ENCODE measurements at regions not wholly inside any gene's neighbourhood (a gene's known extent, or its start where the extent isn't known, plus 50 kb on each side); places are given as distances from the start of the nearest gene placed in this dataset.
"Not testable (repeated sequence)": the region's sequence is repeated elsewhere in the genome, so short reads cannot be mapped to it uniquely, and the experiment has no call there.

GRCh38 chr3:99356696-99357095 is 281.7 kb upstream of the COL8A1 start:
- no peak for DNase-seq

DNA sequence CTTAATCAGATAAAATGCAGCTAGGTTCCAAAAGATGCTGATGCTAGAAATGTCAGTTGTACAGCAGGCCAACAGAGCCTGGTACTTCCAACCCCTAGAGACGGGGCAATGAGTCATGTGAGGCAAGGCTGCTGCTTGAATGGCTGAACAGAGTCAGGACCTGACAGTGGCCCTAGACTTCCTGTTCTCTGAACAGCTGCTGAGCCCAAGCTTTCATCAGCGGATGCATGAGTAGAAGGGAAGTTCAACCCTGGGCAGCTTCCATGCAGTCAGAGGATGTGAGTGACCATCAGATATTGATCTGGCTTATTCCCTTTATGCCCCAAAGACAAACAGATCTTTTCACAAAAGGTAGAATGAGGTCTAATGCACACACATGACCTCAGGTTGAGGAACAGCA is 282.9 kb upstream of the COL8A1 start:
- DNase-seq, result no peak

DNA sequence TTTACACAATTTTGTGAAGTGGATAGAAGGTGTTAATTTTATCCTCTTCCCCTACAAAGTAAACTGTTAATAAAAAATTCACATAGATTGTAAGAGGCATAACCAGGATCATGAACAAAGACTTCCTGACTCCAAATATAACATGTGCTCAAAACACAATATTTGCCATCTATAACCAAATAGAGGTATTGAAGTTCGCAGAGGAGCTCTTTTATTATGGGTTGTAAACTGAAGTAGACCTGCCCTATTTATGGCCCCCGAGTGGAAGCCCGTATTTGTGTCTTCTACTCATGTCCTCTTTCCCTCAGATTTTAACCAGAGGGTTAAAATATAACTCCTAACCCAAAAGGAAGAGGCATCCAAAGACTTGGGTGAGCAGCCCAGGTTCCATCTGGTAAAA is 285.6 kb upstream of the COL8A1 start:
- no peak for DNase-seq

DNA sequence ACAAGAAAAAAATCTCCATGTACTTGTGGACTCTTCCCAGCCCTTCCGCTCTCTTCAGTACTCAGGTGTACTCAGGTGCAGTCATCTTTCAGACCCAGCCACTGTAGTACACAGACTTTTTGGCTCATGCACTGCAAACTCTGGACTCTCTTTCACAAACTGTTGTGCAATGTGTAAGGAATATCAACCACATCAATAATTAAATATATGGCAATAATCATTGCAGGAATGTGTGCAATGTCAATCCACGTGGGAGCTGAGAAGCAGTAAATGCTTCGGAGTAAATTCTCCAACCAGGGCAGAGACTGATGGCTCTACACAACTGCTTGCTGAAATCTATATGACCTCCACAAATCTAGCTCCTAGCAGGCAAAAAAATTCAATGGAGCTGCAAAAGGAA is 287.3 kb upstream of the COL8A1 start:
- DNase-seq, result no peak

DNA sequence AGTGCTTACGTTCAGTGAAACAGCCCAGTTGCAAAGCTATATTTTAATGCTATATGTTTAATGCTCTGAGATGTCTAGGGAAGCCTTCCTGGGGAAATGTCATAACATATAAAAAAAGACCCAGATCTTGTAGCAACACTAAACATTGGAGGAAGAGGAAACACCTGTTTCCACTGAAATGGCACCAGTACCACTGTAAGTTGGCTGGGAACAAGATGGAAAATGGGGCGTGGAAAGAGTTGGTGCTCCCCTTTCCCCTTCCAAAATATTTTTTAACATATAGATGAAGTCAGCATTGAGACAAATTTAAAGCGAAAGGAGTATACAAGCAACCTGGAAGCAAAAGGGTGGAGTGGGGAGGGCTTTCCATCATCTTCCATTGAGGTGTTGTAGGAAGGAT is 289.9 kb upstream of the COL8A1 start:
- no peak for DNase-seq

- DNase-seq, result no peak
Measured at GRCh38 chr3:99344216-99344615, 294.2 kb upstream of the COL8A1 start.

DNA sequence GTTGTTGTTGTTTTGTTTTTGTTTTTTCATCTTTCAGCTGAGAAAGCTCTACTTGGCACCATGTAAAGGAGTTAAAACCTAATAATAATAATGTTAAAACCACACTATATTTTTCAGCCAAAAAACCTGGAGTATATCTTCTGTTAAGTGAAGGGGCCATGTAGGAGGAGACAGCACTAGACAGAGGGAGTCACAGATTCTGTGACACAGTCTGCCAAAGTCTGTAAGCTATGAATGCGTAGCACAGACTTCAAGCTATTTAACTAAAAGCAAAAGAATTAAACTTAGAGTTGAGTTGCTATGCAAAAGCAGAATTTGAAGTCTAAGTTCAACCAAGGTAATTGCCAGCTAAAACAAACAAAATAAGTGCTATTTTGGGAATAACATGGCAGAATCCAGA is 296.0 kb upstream of the COL8A1 start:
- no peak for DNase-seq

- DNase-seq, result no peak
Measured at GRCh38 chr3:99339222-99339621, 299.2 kb upstream of the COL8A1 start.

DNA sequence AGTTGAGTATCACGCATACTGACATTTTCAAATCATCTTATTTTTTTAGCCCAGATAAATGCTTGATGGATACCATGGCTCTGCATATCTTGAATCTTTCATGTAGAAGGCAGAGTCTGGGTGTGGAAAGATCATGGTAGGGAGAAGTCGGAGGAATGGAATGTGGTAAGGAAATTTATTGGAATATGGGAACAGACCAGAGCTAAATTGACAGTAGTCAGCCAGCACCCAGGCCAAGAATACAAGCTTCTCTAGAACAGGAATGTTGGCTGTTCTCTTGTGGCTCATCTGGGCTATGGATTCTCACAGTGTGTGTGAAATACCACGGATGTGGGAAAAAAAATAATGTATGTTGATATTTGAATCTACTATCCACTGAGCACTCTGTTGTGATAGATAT is 305.7 kb upstream of the COL8A1 start:
- no peak for DNase-seq

DNA sequence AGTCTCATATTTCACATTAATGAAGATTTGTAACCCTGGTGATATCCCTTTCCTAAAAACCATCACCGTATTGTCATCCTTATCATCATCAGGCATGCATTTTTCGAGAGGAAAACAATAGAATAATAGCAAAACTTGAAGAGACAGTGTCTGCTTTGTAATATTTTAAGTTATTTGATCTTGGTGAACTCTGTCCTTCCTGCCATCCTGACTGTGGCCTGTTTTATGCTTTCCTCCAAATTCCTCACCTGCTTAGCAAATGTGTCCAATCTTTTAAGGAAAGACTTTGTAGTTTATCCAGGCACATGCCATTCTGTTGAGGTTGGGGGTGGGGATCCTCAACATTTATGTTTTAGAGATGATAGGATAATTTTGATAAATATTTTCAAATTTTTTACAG is 306.1 kb upstream of the COL8A1 start:
- no peak for DNase-seq

DNA sequence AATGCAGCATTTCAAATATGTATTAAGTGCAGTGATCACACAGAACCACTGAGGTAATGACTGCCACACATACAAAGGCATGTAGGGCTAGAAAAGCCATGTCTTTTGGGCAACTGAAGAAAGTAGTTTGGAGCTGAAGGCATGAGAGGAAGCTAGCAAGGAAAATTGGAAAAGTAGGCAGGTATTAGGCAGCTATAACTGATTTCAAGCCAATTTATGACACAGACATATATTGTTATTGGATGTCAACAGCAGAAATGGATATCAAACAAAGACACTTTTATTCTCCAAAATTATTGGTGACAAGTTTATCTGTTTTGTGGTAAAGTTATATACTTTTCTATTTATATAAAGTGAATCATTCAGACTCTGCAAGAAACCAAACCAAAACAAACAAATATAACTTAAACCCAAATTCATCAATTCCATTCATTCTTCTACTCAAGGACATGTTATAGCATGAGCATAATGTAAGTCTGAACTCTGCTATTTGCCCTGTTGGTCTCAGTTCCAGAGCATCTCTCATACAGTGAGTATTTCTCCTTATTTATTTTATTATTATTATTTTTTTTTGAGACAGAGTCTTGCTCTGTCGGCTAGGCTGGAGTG is 307.4 kb upstream of the COL8A1 start:
- no peak for DNase-seq

DNA sequence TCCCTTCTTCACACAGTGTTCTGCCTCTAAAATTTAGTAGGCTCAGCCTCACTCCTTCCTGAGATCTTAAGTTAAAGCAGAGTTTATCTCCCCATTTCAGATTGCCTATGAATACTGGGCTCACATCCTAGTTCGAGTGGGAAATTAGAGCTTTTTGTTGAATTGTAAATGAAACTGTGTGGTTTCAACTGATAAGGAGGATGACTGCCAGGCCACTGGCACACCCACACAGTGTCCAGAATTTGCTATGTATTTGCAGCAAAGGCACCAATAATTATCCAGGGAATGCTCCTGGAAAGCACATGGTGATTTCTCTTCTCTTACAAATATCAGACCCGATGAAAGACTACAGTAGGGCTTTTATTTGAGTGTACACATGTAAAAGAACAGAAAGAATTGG is 308.1 kb upstream of the COL8A1 start:
- no peak for DNase-seq

- no peak for DNase-seq
Measured at GRCh38 chr3:99325402-99325801, 313.0 kb upstream of the COL8A1 start.

GRCh38 chr3:99324636-99325203 is 313.7 kb upstream of the COL8A1 start:
- DNase-seq, result no peak

DNA sequence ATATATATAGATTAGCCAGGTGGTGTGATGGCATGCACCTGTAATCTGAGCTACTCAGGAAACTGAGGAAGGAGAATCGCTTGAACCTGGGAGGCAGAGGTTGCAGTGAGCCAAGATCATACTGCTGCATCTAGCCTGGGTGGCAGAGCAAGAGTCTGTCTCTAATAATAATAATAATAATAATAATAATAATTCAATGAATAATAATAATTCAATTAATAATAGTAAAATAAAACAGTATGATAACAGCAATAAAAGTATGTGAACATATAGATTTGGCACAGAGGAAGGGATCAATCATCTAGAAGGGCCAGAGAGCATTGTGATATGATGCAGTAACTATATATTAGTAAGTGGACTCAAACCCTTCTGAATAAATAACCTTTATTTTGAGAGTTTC is 314.5 kb upstream of the COL8A1 start:
- DNase-seq, result no peak

- DNase-seq, result no peak
Measured at GRCh38 chr3:99322551-99322950, 315.8 kb upstream of the COL8A1 start.

- DNase-seq, result no peak
Measured at GRCh38 chr3:99321261-99321660, 317.1 kb upstream of the COL8A1 start.

DNA sequence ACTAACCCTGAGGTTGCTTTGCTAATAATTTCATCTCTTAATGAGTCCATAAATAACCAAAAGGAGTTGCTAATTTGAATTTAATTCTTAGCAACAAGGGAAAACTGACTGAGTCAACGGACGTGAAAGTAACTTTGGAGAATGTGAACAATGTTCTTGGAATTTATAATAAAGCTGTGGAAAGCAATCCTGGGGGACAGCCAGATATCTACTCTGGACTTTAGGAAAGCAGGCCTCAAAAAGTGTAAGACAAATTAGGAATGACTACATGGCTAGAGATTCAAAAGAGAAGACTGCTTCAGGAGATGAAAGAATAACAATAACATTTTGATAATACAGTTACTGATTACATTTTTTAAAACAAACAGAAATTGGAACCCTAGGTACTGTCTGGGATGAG is 318.4 kb upstream of the COL8A1 start:
- DNase-seq, result peak; percentile 76

GRCh38 chr3:99319450-99319849 is 318.9 kb upstream of the COL8A1 start:
- no peak for DNase-seq

- no peak for DNase-seq
Measured at GRCh38 chr3:99317201-99317600, 321.2 kb upstream of the COL8A1 start.

DNA sequence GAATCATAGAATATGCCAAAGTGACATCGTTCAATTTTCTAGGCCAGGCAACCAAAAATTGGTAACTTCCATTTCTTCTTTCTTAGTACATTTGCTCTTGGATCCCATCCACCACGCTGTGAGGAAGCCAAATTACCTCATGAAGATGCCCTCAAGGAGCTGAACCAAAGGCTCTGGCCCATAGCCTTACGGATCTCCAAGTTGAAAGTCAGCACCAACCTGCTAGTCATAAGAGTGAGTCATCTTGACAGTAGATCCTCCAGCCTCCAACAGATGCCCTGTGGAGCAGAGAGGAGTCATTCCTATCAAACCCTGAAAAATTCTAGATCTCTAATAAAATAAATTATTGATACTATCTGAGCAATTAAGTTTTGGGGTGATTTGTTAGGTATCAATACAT is 322.5 kb upstream of the COL8A1 start:
- DNase-seq, result no peak

DNA sequence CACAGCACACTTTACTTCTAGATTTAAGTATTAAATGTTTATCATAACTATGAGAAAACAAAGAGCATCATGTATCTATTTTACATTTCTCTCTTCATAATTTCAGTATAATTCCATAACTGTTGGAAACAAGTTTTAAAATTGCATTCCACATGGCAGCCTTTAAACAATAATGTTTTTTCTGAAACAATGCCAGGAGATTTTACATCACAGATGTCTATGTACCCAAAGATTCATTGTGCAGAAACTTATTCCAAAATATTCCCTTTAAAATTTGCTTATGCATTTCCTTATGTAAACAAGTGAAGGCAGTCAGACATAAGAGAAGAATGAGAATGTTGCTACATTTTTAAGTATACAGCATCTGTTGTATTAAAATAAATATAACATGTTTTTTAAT is 324.9 kb upstream of the COL8A1 start:
- no peak for DNase-seq

DNA sequence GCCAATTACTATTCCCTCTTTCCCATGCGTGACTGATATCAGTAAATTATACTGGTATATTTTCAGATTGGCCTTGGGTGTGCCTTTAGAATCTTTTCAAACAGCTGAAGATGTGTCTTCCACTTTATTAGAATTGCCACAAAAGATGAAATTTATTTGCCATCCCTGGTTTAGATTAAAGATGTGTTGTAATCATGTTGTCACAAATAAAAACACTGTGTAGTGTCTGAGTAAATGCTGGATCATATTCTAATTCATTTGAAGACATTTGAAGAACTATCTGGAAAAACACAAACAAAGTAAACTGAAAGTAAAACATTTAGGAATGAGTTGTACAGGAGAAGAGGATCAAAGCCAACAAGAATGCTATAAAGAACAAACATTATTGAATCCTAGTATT is 339.7 kb upstream of the COL8A1 start:
- no peak for DNase-seq

GRCh38 chr3:99295836-99296235 is 342.6 kb upstream of the COL8A1 start:
- DNase-seq, result no peak

DNA sequence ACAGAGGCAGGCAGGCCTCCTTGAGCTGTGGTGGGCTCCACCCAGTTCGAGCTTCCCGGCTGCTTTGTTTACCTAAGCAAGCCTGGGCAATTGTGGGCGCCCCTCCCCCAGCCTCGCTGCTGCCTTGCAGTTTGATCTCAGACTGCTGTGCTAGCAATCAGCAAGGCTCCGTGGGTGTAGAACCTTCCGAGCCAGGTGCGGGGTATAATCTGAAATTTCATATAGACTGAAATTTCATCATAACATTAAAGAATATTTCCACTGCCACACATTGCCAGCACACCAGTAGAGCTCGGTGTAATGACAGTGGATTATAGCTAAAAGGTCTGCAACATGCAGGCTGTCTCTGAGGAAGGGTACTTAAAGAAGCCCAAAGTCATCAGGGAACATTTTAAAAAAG is 344.3 kb upstream of the COL8A1 start:
- DNase-seq, result not testable (repeated sequence)

DNA sequence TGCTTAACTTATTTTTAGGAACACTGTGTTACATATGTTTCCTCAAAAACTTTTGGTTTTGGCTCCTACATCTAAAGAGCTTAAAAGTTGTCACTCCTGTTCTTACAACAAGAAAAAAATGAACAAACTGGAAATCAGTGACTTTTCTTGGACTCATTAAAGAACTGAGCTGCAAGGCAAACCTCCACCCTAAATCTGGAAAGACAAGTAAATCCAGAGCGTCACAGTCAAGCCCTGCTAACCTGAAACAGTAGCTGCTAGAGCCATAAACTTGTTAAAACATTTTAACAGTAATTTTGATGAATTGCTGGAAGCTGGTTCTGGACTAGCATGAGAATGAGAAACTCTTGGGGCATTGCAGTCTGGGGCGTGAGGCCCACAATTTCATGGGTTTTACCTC is 350.5 kb upstream of the COL8A1 start:
- DNase-seq, result no peak
